NOMO-1 treated with DMSO at 0.1 percent for 48 hours (cell line): ENCODE measurements at regions not wholly inside any gene's neighbourhood (a gene's known extent, or its start where the extent isn't known, plus 50 kb on each side); places are given as distances from the start of the nearest gene placed in this dataset.
A peak's percentile ranks its signal among the peaks of the same experiment; 100 is the strongest.

Source experiments
- DNase-seq: peaks from one replicate; lab custom pipeline; 2025; ENCODE audit not compliant: unreplicated experiment; lab: John Stamatoyannopoulos, UW

GRCh38 chr6:126419901-126420300, 80.0 kb downstream of the CENPW start:
- no peak for DNase-seq

DNA sequence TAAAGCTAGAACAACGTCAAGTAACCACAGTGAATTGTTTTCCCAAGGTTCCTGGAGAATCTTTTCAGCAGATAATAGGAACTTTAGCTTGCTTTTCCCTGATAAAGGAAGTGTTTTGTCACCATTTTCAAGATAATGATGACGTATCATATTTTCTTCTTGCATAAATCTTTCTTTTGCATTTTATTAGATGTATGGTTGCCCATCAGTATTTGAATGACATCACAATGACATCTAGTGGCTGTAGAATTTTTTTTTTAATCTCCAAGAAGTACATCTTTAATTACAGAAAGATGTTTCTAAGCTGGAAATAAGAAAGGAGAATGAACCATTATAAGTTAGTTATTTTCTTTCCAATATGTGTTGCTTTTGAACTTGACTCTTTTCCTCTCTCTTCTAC, 83.0 kb downstream of the CENPW start:
- DNase-seq = no peak

DNA sequence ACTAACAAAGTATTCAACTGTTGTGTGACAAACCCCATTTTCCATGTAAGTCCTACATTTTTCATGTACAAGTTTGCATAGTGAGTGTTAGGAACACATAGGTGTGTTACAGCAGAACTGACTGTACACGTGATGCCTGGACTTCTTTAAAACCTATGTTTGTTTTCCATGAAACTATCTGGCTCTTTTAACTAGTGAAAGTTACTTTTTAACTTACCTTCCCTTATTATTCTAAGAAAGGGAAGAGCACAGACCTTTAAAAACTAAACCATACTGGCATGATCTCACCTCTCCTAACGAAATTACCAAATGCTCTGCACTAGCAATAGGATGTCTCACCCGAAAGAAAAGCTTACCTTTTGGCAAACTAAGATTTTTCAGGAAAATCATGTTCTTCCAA, 87.8 kb downstream of the CENPW start:
- DNase-seq = no peak

- no peak for DNase-seq
These were observed 90.0 kb downstream of the CENPW start for GRCh38 chr6:126429866-126430265.

DNA sequence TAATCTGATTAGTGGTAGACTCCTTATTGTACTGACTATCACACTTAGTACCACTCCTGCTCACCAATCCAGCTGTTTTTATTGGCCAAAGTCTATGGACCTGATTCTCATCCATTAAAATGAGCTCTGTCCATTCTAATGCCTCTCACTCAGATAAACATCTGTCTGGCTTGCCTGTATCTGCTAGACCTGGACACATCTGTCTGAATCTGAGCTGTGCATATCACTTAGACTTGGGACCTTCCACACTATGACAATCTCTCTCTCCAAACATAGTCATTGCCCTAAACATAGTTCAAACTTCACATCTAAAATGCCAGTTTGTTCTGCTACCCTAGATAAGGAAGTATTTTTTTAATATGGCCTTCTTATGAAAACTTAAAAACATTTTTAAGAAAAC, 92.6 kb downstream of the CENPW start:
- DNase-seq = no peak

- DNase-seq = no peak
These were observed 94.0 kb downstream of the CENPW start for GRCh38 chr6:126433927-126434326.

- DNase-seq = no peak
These were observed 97.3 kb downstream of the CENPW start for GRCh38 chr6:126437205-126437604.

- DNase-seq = no peak
These were observed 99.1 kb downstream of the CENPW start for GRCh38 chr6:126439040-126439439.

- DNase-seq = no peak
These were observed 101.0 kb downstream of the CENPW start for GRCh38 chr6:126440923-126441322.

DNA sequence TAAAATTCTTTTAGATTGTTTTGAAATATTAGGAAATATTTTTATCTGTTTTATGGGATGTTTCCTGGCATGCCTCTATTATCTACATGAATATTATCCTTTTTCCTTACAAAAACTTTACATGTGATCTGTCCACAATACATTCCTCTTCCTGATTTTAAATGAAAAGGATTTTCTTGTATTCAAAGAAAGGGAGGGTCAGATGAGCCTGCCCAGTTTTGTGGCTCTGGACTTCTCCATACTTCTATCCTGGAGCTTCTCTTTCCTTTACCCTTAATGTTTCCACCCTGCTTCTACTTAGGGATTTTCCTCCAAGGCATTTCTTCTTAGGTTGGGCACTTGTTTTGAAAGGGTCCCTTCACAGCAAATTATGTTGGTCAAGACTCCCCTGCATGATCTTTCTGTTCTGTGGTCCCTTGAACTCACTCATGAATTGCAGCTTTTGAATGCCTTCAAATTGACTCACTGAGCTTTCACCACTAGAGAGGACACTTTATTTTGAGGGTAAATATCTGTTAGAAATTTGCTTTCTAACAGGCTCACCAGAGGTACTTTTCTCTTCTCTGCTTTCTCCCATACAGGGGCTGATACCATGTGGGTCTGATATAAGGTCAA, 104.9 kb downstream of the CENPW start:
- DNase-seq = no peak

GRCh38 chr6:126446248-126446647, 106.3 kb downstream of the CENPW start:
- no peak for DNase-seq

- DNase-seq = no peak
These were observed 107.5 kb downstream of the CENPW start for GRCh38 chr6:126447367-126447766.

DNA sequence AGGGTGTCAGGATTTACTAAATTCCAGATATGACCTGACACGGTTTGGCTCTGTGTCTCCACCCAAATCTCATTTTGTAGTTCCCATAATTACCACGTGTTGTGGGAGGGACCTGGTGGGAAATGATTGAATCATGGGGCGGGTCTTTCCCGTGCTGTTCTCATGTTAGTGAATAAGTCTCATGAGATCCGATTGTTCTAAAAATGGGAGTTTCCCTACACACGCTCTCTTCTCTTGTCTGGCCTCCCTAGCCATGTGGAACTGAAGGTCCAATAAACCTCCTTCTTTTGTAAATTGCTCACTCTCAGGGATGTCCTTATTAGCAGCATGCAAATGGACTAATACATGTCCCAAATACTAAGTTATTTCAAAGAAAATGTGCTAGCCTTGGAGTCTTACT, 121.1 kb downstream of the CENPW start:
- no peak for DNase-seq

DNA sequence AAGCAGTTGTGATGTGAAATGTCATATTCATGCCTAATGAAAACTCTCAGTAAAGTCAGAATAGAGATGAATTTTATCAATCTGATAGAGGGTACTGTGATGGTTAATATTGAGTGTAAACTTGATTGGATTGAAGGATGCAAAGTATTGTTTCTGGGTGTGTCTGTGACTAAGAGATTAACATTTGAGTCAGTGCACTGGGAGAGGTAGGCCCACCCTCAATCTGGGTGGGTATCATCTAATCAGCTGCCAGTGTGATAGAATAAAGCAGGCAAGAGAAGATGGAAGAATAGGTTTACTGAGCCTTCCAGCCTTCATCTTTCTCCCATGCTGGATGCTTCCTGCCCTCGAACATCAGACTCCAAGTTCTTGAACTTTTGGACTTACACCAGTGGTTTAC, 124.3 kb downstream of the CENPW start:
- no peak for DNase-seq

GRCh38 chr6:126475449-126475848, 135.5 kb downstream of the CENPW start:
- no peak for DNase-seq

GRCh38 chr6:126477678-126478077, 137.8 kb downstream of the CENPW start:
- DNase-seq = peak; percentile 30

DNA sequence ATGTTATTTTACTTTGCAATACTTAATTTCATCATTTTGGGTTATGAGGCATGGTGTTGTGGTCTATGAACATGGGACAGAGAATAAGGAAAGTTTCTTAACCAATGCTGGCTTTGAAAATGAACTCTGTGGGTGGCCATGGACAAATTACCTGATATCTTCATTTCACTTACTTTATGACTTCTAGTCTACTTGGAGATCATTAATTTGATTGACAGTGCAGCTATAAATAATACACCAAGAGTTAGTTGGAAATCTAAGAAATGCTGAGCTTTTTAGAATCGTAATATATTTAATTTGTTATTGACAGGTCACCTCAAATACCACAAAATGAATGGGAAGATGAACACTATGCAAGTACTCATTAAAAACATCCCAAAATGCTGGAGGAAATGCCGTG, 140.4 kb downstream of the CENPW start:
- DNase-seq = no peak

DNA sequence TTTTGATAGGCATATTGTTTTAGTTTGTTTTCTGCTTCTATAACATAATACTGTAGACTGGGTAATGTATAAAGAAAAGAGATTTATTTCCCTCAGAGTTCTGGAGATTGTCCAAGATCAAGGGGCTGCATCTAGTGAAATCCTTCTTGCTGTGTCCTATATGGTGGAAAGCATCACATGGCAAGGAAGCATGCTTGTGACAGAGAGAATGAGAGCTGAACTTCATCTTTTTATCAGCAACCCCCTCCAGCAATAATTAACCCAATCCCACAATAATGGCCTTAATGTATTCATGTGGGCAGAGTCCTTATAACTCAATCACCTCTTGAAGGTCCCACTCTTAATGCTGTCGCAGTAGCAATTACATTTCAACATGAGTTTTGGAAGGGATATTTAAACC, 141.4 kb downstream of the CENPW start:
- DNase-seq = no peak

GRCh38 chr6:126504792-126505191, 164.9 kb downstream of the CENPW start:
- no peak for DNase-seq

GRCh38 chr6:126513198-126513597, 173.3 kb downstream of the CENPW start:
- no peak for DNase-seq

GRCh38 chr6:126516411-126516810, 176.5 kb downstream of the CENPW start:
- DNase-seq = no peak

- DNase-seq = no peak
These were observed 185.0 kb downstream of the CENPW start for GRCh38 chr6:126524811-126525326.

DNA sequence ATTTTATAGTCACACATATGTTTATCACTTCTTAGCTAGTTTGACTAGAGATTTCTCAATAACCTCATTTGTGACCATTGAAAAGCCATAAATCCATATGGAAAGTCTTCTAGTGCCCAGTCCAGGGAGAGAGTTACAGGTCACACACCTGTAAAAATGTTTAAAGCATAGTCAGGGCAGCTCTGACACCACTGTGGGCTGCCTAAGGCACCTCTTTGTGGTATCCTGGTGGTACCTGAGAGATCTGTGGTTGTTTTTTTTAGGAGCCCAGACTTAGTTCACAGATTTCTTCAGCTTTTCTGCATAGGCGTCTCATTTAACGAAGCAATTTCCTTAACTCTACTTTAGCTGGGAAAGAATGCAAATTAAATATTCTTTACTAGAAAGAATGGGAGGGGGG, 186.6 kb downstream of the CENPW start:
- DNase-seq = no peak
